Left lung (tissue), 4 donors: ENCODE measurements at regions not wholly inside any gene's neighbourhood (a gene's known extent, or its start where the extent isn't known, plus 50 kb on each side); places are given as distances from the start of the nearest gene placed in this dataset.
"Not testable (repeated sequence)": the region's sequence is repeated elsewhere in the genome, so short reads cannot be mapped to it uniquely, and the experiment has no call there.

Source experiments
- ATAC-seq: fragments of 200-7000 bp; cut with Tn5 transposase; one replicate; pipeline ENCODE4 v1.9.1; 2020; ENCODE audit warnings: moderate library complexity
- DNase-seq, 4 donors: peaks; one replicate each; pipeline ENCODE4 v3.0.0-alpha.2; 2013 to 2020
- H3K27ac ChIP-seq, 2 donors: fragments of 200-600 bp; sonication (generic) in 1 of 2; one replicate each; pipeline versions ENCODE4 v1.5.0 to v1.8.0; 2020 to 2021
- H3K27me3 ChIP-seq, 2 donors: fragments of 200-600 bp; sonication (generic) in 1 of 2; one replicate each; pipeline versions ENCODE4 v1.5.0 to v1.8.0; 2020 to 2021
- H3K36me3 ChIP-seq, 2 donors: fragments of 200-600 bp; sonication (generic) in 1 of 2; one replicate each; pipeline versions ENCODE4 v1.5.0 to v1.8.0; 2020 to 2021
- H3K4me1 ChIP-seq, 2 donors: fragments of 200-600 bp; one replicate each; pipeline ENCODE4 v1.8.0; 2021
- H3K4me3 ChIP-seq, 2 donors: fragments of 200-600 bp; sonication (generic) in 1 of 2; one replicate each; pipeline versions ENCODE4 v1.5.0 to v1.8.0; 2020 to 2021; ENCODE audit warnings: mild to moderate bottlenecking in 1 of 2
- H3K9me3 ChIP-seq, 2 donors: fragments of 200-600 bp; sonication (generic) in 1 of 2; one replicate each; pipeline versions ENCODE4 v1.5.0 to v1.8.0; 2020 to 2021
- CTCF ChIP-seq, 2 donors: fragments of 200-600 bp; sonication (generic) in 1 of 2; IDR thresholded peaks; one replicate each; pipeline versions ENCODE4 v1.5.0 to v1.8.0; 2021; ENCODE audit warnings: antibody characterized with exemption in 2 of 2
- intact Hi-C, 2 donors: fragments of 100-400 bp; cut with DNase I; formaldehyde crosslinking; loops; one replicate each; pipeline versions ENCODE4 v1.11.2 to v1.14.2; 2022
- donor health status: DM: no; HTN: yes; CAD: no.
- donor health status: DM: no; HTN: no; CAD: no.

GRCh38 chr12:61250303-61250702 lies 1009.9 kb upstream of the USP15 start:
- Histone ChIP-seq H3K4me1 (no peaks in the 10 kb centered on the region), H3K9me3 (peaks cover 0 to 19% of the 10 kb centered on the region in 2 donors), H3K36me3 (no peaks in the 10 kb centered on the region), H3K27ac (no peak overlapping the region), H3K27me3 (no peaks in the 10 kb centered on the region), H3K4me3 (no peak overlapping the region)
- intact Hi-C loops, result no loop called here
- TF ChIP-seq CTCF (IDR thresholded peaks at IDR 0.05), result no peak
- no peak for ATAC-seq
- no peak for DNase-seq

GRCh38 chr12:61251076-61251475 lies 1009.1 kb upstream of the USP15 start:
- TF ChIP-seq CTCF (IDR thresholded peaks at IDR 0.05), result no peak
- H3K36me3 ChIP-seq, result no peaks in the 10 kb centered on the region
- no peak overlapping the region for H3K27ac ChIP-seq
- H3K27me3 ChIP-seq, result no peaks in the 10 kb centered on the region
- peaks cover 0 to 19% of the 10 kb centered on the region in 2 donors for H3K9me3 ChIP-seq
- no peaks in the 10 kb centered on the region for H3K4me1 ChIP-seq
- ATAC-seq (no peak), DNase-seq (no peak)
- no peak overlapping the region for H3K4me3 ChIP-seq
- intact Hi-C loops, result no loop called here

- Histone ChIP-seq H3K36me3 (no peaks in the 10 kb centered on the region), H3K4me1 (no peaks in the 10 kb centered on the region), H3K27me3 (no peaks in the 10 kb centered on the region), H3K4me3 (no peak overlapping the region), H3K27ac (no peak overlapping the region), H3K9me3 (peaks cover 0 to 19% of the 10 kb centered on the region in 2 donors)
- no peak for TF ChIP-seq CTCF (IDR thresholded peaks at IDR 0.05)
- intact Hi-C loops, result no loop called here
- DNase-seq (no peak), ATAC-seq (no peak)
These were observed 1006.0 kb upstream of the USP15 start for GRCh38 chr12:61254225-61254624.

DNA sequence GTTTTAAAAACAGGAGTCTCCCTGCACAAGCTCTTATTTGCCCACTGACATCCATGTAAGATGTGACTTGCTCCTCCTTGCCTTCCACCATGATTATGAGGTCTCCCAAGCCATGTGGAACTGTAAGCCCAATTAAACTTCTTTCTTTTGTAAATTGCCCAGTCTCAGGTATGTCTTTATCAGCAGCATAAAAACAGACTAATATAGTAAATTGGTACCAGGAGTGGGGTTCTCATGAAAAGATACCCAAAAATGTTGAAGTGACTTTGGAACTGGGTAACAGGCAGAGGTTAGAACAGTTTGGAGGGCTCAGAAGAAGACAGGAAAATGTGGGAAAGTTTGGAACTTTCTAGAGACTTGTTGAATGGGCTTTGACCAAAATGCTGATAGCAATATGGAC lies 995.9 kb upstream of the USP15 start:
- intact Hi-C loops, H3K27me3 ChIP-seq, H3K36me3 ChIP-seq, DNase-seq, ATAC-seq, H3K4me1 ChIP-seq, H3K27ac ChIP-seq, H3K4me3 ChIP-seq: not testable (repeated sequence)
- H3K9me3 ChIP-seq, result peaks cover 0 to 35% of the 10 kb centered on the region in 2 donors

DNA sequence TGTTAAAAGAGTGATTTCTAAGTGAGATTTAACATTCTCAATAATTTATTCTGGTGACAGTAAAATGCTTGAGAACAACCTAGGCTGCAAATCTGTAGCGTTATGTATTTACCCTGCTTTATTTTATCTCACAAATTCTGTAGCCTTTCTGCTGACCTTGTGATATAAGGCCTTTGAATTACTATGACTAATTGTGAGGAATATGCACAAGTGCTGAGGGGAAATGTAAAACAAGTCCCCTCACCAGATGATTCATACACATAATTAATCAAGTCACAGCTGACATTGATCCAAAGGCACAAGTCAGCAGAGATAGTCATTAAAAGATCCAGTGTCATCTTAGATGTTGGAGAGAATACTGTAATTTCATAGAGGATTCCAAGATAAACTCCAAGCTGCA lies 992.7 kb upstream of the USP15 start:
- no peaks in the 10 kb centered on the region for H3K4me1 ChIP-seq
- no peaks in the 10 kb centered on the region for H3K36me3 ChIP-seq
- intact Hi-C loops, result no loop called here
- ATAC-seq, result no peak
- H3K27me3 ChIP-seq, result no peaks in the 10 kb centered on the region
- H3K27ac ChIP-seq, result no peak overlapping the region
- no peak for TF ChIP-seq CTCF (IDR thresholded peaks at IDR 0.05)
- H3K9me3 ChIP-seq, result peaks cover 0 to 37% of the 10 kb centered on the region in 2 donors
- H3K4me3 ChIP-seq, result no peak overlapping the region
- no peak for DNase-seq

DNA sequence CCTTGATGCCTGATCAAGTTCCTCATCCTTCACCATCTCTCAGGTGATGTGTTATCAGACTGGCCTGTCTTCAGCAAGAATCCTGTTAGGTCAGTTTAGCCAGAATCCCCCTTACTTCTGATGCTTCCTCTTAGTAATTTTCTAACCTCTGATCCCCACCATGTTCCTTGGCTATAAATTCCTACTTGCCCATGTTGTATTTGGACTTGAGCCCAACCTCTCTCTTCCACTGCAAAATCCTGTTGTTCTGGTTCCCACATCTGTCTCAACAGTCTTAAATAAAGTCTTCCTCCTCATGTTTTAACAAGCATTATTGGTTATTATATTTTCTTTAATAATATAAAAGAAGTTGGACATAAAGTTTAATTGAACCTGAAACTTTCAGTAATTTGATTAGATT lies 987.8 kb upstream of the USP15 start:
- Histone ChIP-seq H3K4me3 (no peak overlapping the region), H3K27me3 (no peaks in the 10 kb centered on the region), H3K9me3 (peaks cover 0 to 2% of the 10 kb centered on the region in 2 donors), H3K36me3 (no peaks in the 10 kb centered on the region), H3K27ac (no peak overlapping the region), H3K4me1 (no peaks in the 10 kb centered on the region)
- ATAC-seq (no peak), DNase-seq (no peak)
- TF ChIP-seq CTCF (IDR thresholded peaks at IDR 0.05), result no peak
- intact Hi-C loops, result no loop called here
